Activated T-helper 1 cell treated with anti-CD3 and anti-CD28 coated beads, Interleukin-12 subunit alpha, Interleukin-12 subunit beta, Interleukin-2, Interleukin-4 antibody, amounts not matched to agents 30 ng/mL and 10 ng/mL and 1 ng/mL, durations not matched to agents 14 hours and 24 hours and 36 hours (primary cell): ENCODE measurements at regions not wholly inside any gene's neighbourhood (a gene's known extent, or its start where the extent isn't known, plus 50 kb on each side); places are given as distances from the start of the nearest gene placed in this dataset.

Experiments
- DNase-seq: peaks from one replicate; pipeline ENCODE4 v3.0.0; 2021; ENCODE audit warnings: low spot score
- H3K27ac Mint-ChIP-seq: one replicate; pipeline ENCODE4 v1.8.0; 2021; ENCODE audit warnings: mild to moderate bottlenecking, mixed read lengths
- H3K27me3 Mint-ChIP-seq: one replicate; pipeline ENCODE4 v1.8.0; 2022; ENCODE audit warnings: mild to moderate bottlenecking, moderate library complexity, mixed read lengths; ENCODE audit not compliant: insufficient read depth
- H3K36me3 Mint-ChIP-seq: one replicate; pipeline ENCODE4 v1.8.0; 2021; ENCODE audit warnings: low read depth, mixed read lengths
- H3K4me1 Mint-ChIP-seq: one replicate; pipeline ENCODE4 v1.8.0; 2021; ENCODE audit warnings: low read depth, mixed read lengths
- H3K4me3 Mint-ChIP-seq: one replicate; pipeline ENCODE4 v1.8.0; 2021; ENCODE audit warnings: mild to moderate bottlenecking, moderate library complexity, mixed read lengths
- H3K9me3 Mint-ChIP-seq: one replicate; pipeline ENCODE4 v1.8.0; 2021; ENCODE audit warnings: mixed read lengths
- intact Hi-C: fragments of 100-400 bp; cut with micrococcal nuclease; formaldehyde crosslinking; loops from one replicate; pipeline ENCODE4 v1.15.1; 2024

- intact Hi-C loops: no loop called here
- no peak overlapping the region for H3K4me3 Mint-ChIP-seq
- H3K4me1 Mint-ChIP-seq: peaks cover 5% of the 10 kb centered on the region
- H3K27me3 Mint-ChIP-seq: peaks cover 2% of the 10 kb centered on the region
- no peaks in the 10 kb centered on the region for H3K9me3 Mint-ChIP-seq
- H3K36me3 Mint-ChIP-seq: no peaks in the 10 kb centered on the region
- no peak for DNase-seq
- no peak overlapping the region for H3K27ac Mint-ChIP-seq
These were observed 155.2 kb upstream of the SPRY4 start for GRCh38 chr5:142479854-142480519.

- intact Hi-C loops: no loop called here
- H3K27ac Mint-ChIP-seq: no peak overlapping the region
- H3K27me3 Mint-ChIP-seq: peaks cover 2% of the 10 kb centered on the region
- DNase-seq: no peak
- no peaks in the 10 kb centered on the region for H3K9me3 Mint-ChIP-seq
- H3K4me1 Mint-ChIP-seq: peaks cover 5% of the 10 kb centered on the region
- no peaks in the 10 kb centered on the region for H3K36me3 Mint-ChIP-seq
- no peak overlapping the region for H3K4me3 Mint-ChIP-seq
These were observed 154.3 kb upstream of the SPRY4 start for GRCh38 chr5:142479150-142479549.

GRCh38 chr5:142478113-142478512 lies 153.3 kb upstream of the SPRY4 start:
- H3K9me3 Mint-ChIP-seq: no peaks in the 10 kb centered on the region
- H3K27ac Mint-ChIP-seq: no peak overlapping the region
- peaks cover 9% of the 10 kb centered on the region for H3K4me1 Mint-ChIP-seq
- H3K4me3 Mint-ChIP-seq: no peak overlapping the region
- intact Hi-C loops: no loop called here
- H3K27me3 Mint-ChIP-seq: no peaks in the 10 kb centered on the region
- no peaks in the 10 kb centered on the region for H3K36me3 Mint-ChIP-seq
- DNase-seq: no peak

GRCh38 chr5:142475102-142475513 lies 150.3 kb upstream of the SPRY4 start:
- Mint-ChIP-seq H3K4me1 (peaks cover 15% of the 10 kb centered on the region), H3K27ac (no peak overlapping the region), H3K9me3 (no peaks in the 10 kb centered on the region), H3K27me3 (no peaks in the 10 kb centered on the region), H3K4me3 (no peak overlapping the region), H3K36me3 (no peaks in the 10 kb centered on the region)
- intact Hi-C loops: no loop called here
- no peak for DNase-seq

GRCh38 chr5:142474431-142475094 lies 149.7 kb upstream of the SPRY4 start:
- Mint-ChIP-seq H3K27ac (peak overlapping the region; percentile 34), H3K4me1 (peaks cover 15% of the 10 kb centered on the region), H3K27me3 (no peaks in the 10 kb centered on the region), H3K4me3 (no peak overlapping the region), H3K36me3 (no peaks in the 10 kb centered on the region), H3K9me3 (no peaks in the 10 kb centered on the region)
- intact Hi-C loops: loop anchor here (5.0 kb wide), 1 partner anchor 42 kb away; no protein-coding TSS in a partner anchor
- DNase-seq: no peak

GRCh38 chr5:142473038-142473437 lies 148.2 kb upstream of the SPRY4 start:
- Mint-ChIP-seq H3K4me1 (peaks cover 15% of the 10 kb centered on the region), H3K27ac (peak overlapping the region; percentile 63), H3K27me3 (no peaks in the 10 kb centered on the region), H3K36me3 (no peaks in the 10 kb centered on the region), H3K9me3 (no peaks in the 10 kb centered on the region), H3K4me3 (no peak overlapping the region)
- intact Hi-C loops: loop anchor here (5.0 kb wide), 1 partner anchor 41 kb away; no protein-coding TSS in a partner anchor
- no peak for DNase-seq

- peaks cover 15% of the 10 kb centered on the region for H3K4me1 Mint-ChIP-seq
- peak overlapping the region; percentile 81 for H3K27ac Mint-ChIP-seq
- H3K9me3 Mint-ChIP-seq: no peaks in the 10 kb centered on the region
- H3K4me3 Mint-ChIP-seq: no peak overlapping the region
- no peaks in the 10 kb centered on the region for H3K36me3 Mint-ChIP-seq
- no peaks in the 10 kb centered on the region for H3K27me3 Mint-ChIP-seq
- intact Hi-C loops: loop anchor here (1.0 to 5.0 kb wide), 3 partner anchors 35 to 115 kb away; no protein-coding TSS in a partner anchor
- DNase-seq: peak; percentile 17
These were observed 147.6 kb upstream of the SPRY4 start for GRCh38 chr5:142472306-142472951.

- H3K4me3 Mint-ChIP-seq: no peak overlapping the region
- no peaks in the 10 kb centered on the region for H3K36me3 Mint-ChIP-seq
- H3K27ac Mint-ChIP-seq: no peak overlapping the region
- no peaks in the 10 kb centered on the region for H3K9me3 Mint-ChIP-seq
- peaks cover 6% of the 10 kb centered on the region for H3K4me1 Mint-ChIP-seq
- intact Hi-C loops: no loop called here
- DNase-seq: no peak
- no peaks in the 10 kb centered on the region for H3K27me3 Mint-ChIP-seq
These were observed 141.6 kb upstream of the SPRY4 start for GRCh38 chr5:142466195-142466971.

GRCh38 chr5:142465476-142465875 lies 140.7 kb upstream of the SPRY4 start:
- no peaks in the 10 kb centered on the region for H3K36me3 Mint-ChIP-seq
- intact Hi-C loops: no loop called here
- H3K9me3 Mint-ChIP-seq: no peaks in the 10 kb centered on the region
- H3K27me3 Mint-ChIP-seq: no peaks in the 10 kb centered on the region
- H3K4me1 Mint-ChIP-seq: peaks cover 15% of the 10 kb centered on the region
- H3K4me3 Mint-ChIP-seq: no peak overlapping the region
- no peak for DNase-seq
- H3K27ac Mint-ChIP-seq: no peak overlapping the region

- Mint-ChIP-seq H3K4me1 (peaks cover 15% of the 10 kb centered on the region), H3K9me3 (no peaks in the 10 kb centered on the region)
These were observed 139.1 kb upstream of the SPRY4 start for GRCh38 chr5:142463904-142464303.

GRCh38 chr5:142461028-142461590 lies 136.3 kb upstream of the SPRY4 start:
- intact Hi-C loops: no loop called here
- H3K27ac Mint-ChIP-seq: no peak overlapping the region
- H3K27me3 Mint-ChIP-seq: peaks cover 9% of the 10 kb centered on the region
- DNase-seq: no peak
- peaks cover 7% of the 10 kb centered on the region for H3K9me3 Mint-ChIP-seq
- H3K36me3 Mint-ChIP-seq: no peaks in the 10 kb centered on the region
- no peak overlapping the region for H3K4me3 Mint-ChIP-seq
- H3K4me1 Mint-ChIP-seq: peaks cover 13% of the 10 kb centered on the region

More at GRCh38 chr5:142463904-142464303, 139.1 kb upstream of the SPRY4 start:
- intact Hi-C loops: no loop called here
- no peaks in the 10 kb centered on the region for H3K27me3 Mint-ChIP-seq
- H3K27ac Mint-ChIP-seq: no peak overlapping the region
- no peak overlapping the region for H3K4me3 Mint-ChIP-seq
- H3K36me3 Mint-ChIP-seq: no peaks in the 10 kb centered on the region
- no peak for DNase-seq

GRCh38 chr5:142459209-142459608 lies 134.4 kb upstream of the SPRY4 start:
- Mint-ChIP-seq H3K9me3 (peaks cover 7% of the 10 kb centered on the region), H3K4me1 (peaks cover 8% of the 10 kb centered on the region), H3K36me3 (no peaks in the 10 kb centered on the region), H3K27ac (no peak overlapping the region), H3K27me3 (peaks cover 12% of the 10 kb centered on the region), H3K4me3 (no peak overlapping the region)
- intact Hi-C loops: no loop called here
- DNase-seq: no peak
